ENCODE measurements at regions not wholly inside any gene's neighbourhood (a gene's known extent, or its start where the extent isn't known, plus 50 kb on each side); places are given as distances from the start of the nearest gene placed in this dataset.

DNA sequence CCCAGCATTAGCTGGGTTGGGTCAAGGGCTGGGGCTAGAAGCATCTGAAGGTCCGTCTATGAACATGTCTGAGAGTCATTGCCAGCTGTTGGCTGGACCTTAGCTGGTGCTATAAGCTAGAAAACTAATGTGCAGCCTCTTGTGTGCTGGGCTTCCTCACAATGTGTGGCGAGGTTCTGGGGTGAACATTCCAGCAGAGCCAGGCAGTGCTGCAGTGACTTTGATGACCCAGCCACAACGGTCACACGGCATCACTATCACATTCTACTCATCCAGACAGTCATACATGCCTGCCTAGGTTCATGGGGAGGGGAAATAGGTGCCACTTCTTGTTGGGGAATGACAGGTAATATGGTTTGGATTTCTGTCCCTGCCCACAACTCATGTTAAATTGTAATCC is 260.5 kb downstream of the CYP26B1 start:
- Mint-ChIP-seq H3K27ac (ENCODE audit: unreplicated experiment) (no peak overlapping the region), H3K36me3 (ENCODE audit: unreplicated experiment) (no peaks in the 10 kb centered on the region), H3K27me3 (ENCODE audit: unreplicated experiment) (peaks cover 24% of the 10 kb centered on the region), H3K4me3 (ENCODE audit: unreplicated experiment) (no peak overlapping the region), H3K9me3 (ENCODE audit: unreplicated experiment) (no peaks in the 10 kb centered on the region), H3K4me1 (ENCODE audit: unreplicated experiment) (peaks cover 16% of the 10 kb centered on the region)
- TF ChIP-seq, protein P1, sequence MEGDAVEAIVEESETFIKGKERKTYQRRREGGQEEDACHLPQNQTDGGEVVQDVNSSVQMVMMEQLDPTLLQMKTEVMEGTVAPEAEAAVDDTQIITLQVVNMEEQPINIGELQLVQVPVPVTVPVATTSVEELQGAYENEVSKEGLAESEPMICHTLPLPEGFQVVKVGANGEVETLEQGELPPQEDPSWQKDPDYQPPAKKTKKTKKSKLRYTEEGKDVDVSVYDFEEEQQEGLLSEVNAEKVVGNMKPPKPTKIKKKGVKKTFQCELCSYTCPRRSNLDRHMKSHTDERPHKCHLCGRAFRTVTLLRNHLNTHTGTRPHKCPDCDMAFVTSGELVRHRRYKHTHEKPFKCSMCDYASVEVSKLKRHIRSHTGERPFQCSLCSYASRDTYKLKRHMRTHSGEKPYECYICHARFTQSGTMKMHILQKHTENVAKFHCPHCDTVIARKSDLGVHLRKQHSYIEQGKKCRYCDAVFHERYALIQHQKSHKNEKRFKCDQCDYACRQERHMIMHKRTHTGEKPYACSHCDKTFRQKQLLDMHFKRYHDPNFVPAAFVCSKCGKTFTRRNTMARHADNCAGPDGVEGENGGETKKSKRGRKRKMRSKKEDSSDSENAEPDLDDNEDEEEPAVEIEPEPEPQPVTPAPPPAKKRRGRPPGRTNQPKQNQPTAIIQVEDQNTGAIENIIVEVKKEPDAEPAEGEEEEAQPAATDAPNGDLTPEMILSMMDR (IDR thresholded peaks at IDR 0.05) = no peak
- peak; percentile 53 for DNase-seq (ENCODE audit: extremely low spot score, unreplicated experiment)

DNA sequence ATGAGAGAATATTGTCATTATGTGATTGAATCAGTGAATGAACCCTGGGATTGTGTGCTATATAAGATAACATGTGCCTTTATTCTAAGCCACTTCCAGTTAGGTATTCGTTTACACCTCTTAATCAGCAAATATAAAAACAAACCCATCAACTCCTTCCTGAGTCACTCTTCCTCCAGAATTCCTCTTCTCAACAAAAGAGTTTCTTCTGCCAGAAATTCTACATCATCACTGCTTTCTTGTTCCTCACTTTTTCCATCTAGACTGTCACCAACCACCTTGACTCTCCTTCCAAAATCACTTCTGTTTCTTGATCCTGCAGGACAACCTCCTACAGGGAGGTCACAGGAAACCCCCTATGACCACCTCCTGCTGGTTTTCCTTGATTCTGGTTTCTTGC is 261.4 kb downstream of the CYP26B1 start:
- H3K9me3 Mint-ChIP-seq (ENCODE audit: unreplicated experiment) = no peaks in the 10 kb centered on the region
- no peak overlapping the region for H3K27ac Mint-ChIP-seq (ENCODE audit: unreplicated experiment)
- no peaks in the 10 kb centered on the region for H3K36me3 Mint-ChIP-seq (ENCODE audit: unreplicated experiment)
- TF ChIP-seq, protein P1 (IDR thresholded peaks at IDR 0.05) = no peak
- H3K27me3 Mint-ChIP-seq (ENCODE audit: unreplicated experiment) = peaks cover 15% of the 10 kb centered on the region
- peaks cover 19% of the 10 kb centered on the region for H3K4me1 Mint-ChIP-seq (ENCODE audit: unreplicated experiment)
- no peak overlapping the region for H3K4me3 Mint-ChIP-seq (ENCODE audit: unreplicated experiment)
- DNase-seq (ENCODE audit: extremely low spot score, unreplicated experiment) = no peak

DNA sequence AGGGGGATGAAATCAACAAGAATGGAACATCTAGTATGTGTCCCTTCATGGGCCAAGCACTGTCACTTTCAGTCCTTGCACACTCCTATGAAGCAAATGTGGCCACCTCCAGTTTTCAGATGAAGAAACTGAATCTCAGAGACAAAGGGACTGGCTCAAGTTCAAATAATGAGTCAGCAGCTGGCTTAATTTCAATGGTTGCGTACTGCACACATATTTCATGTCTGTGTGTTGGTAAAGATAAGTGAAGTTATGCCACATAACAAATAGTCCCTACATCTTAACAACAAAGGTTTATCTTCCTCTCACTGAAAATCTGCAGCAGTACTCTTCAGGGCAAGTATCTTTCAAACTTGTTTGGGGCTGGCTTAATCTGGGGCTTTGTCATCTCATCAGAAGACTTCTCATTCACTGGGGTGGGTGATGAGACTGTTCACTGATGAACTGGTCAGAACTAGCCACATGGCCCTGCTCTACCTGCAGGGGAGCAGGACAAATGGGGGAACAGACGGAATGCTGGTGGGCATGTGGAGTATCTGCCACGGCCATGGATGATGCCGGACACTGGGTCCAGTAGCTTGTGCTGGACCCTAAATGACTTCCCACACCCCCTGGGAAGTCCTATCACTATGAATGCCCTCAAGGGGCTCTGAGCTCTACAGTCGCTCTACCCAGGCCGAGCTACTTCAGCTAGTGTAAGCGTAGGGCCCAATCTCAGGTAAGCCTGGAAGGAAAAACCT is 263.2 kb downstream of the CYP26B1 start:
- H3K4me3 Mint-ChIP-seq (ENCODE audit: unreplicated experiment) = no peak overlapping the region
- H3K27ac Mint-ChIP-seq (ENCODE audit: unreplicated experiment) = no peak overlapping the region
- peak; percentile 42 for DNase-seq (ENCODE audit: extremely low spot score, unreplicated experiment)
- no peaks in the 10 kb centered on the region for H3K9me3 Mint-ChIP-seq (ENCODE audit: unreplicated experiment)
- H3K4me1 Mint-ChIP-seq (ENCODE audit: unreplicated experiment) = peaks cover 26% of the 10 kb centered on the region
- TF ChIP-seq, protein P1 (IDR thresholded peaks at IDR 0.05) = no peak
- H3K27me3 Mint-ChIP-seq (ENCODE audit: unreplicated experiment) = peaks cover 2% of the 10 kb centered on the region
- H3K36me3 Mint-ChIP-seq (ENCODE audit: unreplicated experiment) = no peaks in the 10 kb centered on the region

DNA sequence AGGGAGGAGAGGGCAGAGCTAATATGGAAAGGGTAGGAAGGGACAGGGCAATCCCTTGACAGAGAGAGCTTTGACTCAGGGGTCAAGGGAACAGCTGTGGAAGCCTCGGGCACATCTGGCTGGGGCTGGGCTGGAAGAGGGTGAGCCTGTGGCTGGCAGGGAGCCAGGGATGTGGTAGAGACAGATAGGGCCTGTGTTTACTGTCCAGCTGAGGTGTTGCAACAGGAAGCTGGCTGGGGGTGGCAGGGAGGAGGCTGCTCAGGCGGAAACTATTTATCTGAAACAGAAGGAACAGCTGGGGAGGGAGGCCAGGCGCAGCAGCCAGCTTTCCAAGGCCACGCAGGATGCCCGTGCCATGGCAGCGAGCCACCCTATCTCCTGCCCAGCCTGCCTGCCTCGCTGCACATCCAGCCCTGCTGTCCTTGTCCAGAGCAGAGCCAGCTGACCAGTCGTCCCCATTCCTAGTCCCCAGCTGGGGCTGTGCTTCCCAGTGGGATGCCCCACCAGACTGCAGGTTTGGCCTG is 264.7 kb downstream of the CYP26B1 start:
- H3K27me3 Mint-ChIP-seq (ENCODE audit: unreplicated experiment) = no peaks in the 10 kb centered on the region
- peak overlapping the region; percentile 55 for H3K27ac Mint-ChIP-seq (ENCODE audit: unreplicated experiment)
- H3K4me3 Mint-ChIP-seq (ENCODE audit: unreplicated experiment) = no peak overlapping the region

More for the DNA sequence above, 264.7 kb downstream of the CYP26B1 start:
- H3K4me1 Mint-ChIP-seq (ENCODE audit: unreplicated experiment) = peaks cover 26% of the 10 kb centered on the region
- no peaks in the 10 kb centered on the region for H3K36me3 Mint-ChIP-seq (ENCODE audit: unreplicated experiment)
- DNase-seq (ENCODE audit: extremely low spot score, unreplicated experiment) = no peak
- no peaks in the 10 kb centered on the region for H3K9me3 Mint-ChIP-seq (ENCODE audit: unreplicated experiment)
- TF ChIP-seq, protein P1 (IDR thresholded peaks at IDR 0.05) = no peak

All from osteocyte (in vitro differentiated cells).